GM04503 (cell line): ENCODE measurements at regions not wholly inside any gene's neighbourhood (a gene's known extent, or its start where the extent isn't known, plus 50 kb on each side); places are given as distances from the start of the nearest gene placed in this dataset.
"Not testable (repeated sequence)": the region's sequence is repeated elsewhere in the genome, so short reads cannot be mapped to it uniquely, and the experiment has no call there.

Source experiments
- DNase-seq: peaks from one replicate; pipeline ENCODE4 v3.0.0-alpha.2; 2012; ENCODE audit warnings: low read depth

GRCh38 chr4:184281231-184282139 is 63.8 kb upstream of the ENPP6 start:
- no peak for DNase-seq

GRCh38 chr4:184280591-184281071 is 63.0 kb upstream of the ENPP6 start:
- no peak for DNase-seq

DNA sequence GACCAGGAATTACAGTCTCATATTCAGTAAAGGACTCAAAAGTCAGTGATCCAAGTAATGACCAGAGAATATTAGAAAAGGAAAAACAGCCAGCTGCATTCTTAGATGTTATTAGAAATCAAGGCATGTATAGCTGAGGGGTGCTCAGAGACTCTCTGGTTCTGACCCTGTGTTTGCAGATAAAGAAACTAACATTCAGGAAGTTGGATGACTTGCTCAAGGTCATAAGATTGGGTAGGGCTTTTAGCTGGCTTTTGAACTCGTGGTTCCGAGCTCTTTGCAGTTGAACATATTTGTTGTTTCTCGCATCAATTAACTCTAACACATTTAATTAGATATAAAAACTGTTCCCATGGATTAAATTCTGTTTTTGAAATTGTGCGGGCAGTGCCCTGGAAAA is 62.5 kb upstream of the ENPP6 start:
- DNase-seq, result no peak

DNA sequence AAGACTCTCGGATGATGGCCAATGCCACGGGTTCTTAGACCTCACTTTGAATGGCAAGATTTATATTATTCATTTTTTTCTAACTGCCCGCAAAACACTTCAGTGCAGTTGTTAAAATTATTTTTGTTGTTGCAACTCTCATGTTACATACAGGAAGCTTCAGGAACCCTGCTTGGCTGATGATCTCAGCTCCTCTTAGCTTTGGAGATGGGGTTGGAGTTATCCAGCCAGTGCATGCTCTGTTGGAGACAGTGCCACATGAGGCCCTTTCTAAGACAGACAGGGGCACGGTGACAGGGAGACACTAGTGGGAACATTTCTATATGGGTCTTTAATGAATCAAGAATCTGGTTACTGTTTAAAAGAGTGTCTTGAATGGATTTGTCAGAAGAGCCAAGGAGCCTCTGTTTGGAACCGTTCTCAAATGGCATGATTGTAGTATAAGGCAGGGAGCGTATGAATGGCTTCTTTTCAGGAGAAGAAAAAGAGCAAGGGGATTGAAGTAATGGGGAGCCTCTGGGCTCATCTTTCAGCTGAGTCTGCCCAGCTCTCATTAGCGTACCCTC is 61.9 kb upstream of the ENPP6 start:
- DNase-seq, result no peak

DNA sequence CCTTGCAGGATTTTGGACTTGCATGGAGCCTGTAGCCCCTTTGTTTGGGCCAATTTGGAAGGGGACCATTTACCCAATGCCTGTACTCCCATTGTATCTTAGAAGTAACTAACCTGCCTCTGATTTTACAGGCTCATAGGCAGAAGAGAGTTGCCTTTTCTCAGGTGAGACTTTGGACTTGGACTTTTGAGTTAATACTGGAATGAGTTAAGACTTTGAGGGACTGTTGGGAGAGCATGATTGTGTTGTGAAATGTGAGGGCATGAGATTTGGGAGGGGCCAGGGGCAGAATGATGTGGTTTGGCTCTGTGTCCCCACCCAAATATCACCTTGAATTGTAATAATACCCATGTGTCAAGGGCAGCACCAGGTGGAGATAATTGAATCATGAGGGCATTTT is 60.1 kb upstream of the ENPP6 start:
- DNase-seq, result not testable (repeated sequence)

GRCh38 chr4:184277010-184277409 is 59.3 kb upstream of the ENPP6 start:
- not testable (repeated sequence) for DNase-seq

GRCh38 chr4:184276346-184276745 is 58.7 kb upstream of the ENPP6 start:
- DNase-seq, result not testable (repeated sequence)

DNA sequence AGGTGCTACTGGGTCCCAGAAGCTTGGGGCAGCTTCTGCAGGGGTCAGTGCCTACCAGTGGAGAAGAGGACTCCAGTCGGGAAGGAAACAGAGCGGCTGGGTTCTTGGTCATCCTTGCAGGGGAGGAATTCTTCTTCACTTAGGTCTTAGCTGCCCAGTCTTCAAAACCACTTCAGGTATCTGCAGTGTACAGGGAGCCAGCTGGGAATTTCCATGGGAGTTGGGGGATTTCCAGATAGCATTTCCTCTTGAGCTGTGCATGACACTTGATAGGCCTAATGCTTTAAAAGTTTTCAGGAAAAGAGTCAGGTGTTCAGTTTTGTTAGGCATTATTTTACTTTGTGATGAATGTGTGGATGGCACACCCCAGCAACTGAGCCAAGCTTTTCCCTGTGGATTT is 58.1 kb upstream of the ENPP6 start:
- no peak for DNase-seq

DNA sequence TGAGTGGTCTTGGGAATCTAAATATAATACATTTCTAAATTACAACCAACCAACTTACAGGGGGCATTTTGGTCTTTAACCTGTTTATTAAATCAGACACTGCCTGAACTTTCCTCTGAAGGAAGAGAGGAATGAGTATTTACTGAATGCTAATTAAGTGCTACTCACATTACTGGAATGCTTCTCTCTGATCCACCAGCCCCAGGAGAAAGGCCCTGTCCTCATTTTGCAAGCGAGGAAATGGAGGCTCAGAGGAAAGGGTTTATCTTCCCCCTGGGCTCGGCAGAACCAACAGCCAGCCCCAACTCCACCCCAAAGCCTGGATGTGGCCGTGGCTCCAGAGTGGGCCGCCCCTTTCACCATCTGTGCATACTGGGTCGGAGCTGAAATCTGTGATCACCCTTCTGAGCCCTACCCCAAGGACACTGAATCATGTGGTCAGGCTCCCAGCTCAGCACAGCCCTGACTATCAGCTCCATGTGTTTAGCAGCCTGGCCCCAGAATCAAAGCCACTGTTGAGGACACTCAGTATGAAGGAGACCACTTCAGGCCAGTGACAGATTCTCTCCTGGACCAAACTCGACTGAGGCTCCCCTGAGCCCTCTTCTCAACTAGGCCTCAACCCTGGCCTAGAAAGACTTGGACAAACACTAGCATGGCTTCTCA is 56.7 kb upstream of the ENPP6 start:
- DNase-seq, result no peak

GRCh38 chr4:184273166-184274147 is 55.8 kb upstream of the ENPP6 start:
- DNase-seq, result no peak

- no peak for DNase-seq
These were observed 53.2 kb upstream of the ENPP6 start for GRCh38 chr4:184270808-184271413.

GRCh38 chr4:184269879-184270430 is 52.3 kb upstream of the ENPP6 start:
- no peak for DNase-seq

DNA sequence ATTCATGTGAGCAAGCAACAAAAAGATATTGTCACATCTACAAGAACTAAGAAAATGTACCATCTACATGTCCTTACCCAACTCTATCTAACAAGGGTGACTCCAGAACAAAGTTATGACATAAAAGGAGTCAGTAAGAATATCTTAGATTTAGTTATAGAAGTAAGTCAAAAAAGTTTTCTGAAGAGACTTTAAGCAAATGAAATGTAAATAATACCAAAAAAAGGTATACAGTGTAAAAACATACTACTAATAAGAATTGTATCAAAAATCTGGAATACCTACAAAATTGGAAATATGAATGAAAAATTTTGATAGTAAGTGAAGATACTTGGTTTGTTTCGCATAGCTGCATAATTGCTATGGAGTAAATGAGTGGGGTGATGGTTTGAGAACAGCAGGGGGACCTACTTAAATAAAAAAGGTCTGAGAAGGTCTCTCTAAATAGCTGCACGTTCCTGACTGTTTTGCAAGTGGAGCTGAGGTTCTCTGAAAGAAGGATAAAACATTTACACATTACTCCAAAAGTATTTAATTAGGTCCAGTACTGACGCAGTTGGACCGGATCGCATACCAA is 51.0 kb upstream of the ENPP6 start:
- DNase-seq, result no peak

DNA sequence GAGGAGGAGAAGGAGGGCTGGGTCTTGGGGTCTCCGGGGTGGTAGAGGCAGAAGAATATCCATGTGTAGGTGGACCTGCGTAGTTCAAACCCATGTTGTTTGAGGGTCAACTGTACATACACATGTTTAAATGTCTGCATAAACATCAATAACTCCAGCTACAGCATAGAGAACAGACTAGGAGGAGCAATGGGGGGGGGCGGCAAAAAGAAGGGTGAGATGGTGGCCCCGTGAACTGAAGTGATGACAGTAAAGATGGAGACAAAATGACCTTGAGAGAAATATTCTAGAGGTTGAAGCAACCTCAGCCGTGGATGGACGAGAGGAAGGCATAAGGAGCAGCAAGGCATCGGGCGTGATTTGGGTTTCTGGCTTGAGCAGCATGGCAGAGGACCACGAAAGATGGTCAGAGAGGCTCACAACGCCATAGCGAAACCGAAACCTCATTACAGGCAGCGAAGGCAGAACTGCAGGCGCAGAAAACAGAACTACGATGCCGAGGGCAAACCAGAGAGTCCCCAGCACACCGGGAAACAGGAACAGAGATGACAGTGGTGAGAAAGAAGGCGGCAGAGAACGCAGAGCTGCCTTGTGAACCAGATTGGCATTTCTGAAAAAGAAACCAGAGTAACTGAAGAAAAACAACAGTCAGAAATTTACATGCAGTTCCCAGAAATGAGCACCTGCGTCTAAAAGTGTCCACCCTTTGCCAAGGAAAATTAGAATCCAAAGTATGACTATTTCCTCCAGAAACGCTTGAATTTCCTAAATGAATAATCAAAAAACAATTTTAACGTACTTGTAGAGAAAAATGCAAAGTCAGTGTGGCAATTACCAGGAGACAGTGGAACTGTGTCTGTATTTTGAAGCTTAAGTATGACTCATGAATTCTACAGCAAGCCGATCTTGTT is 50.3 kb upstream of the ENPP6 start:
- peak; percentile 88 for DNase-seq
